ENCODE measurements at regions not wholly inside any gene's neighbourhood (a gene's known extent, or its start where the extent isn't known, plus 50 kb on each side); places are given as distances from the start of the nearest gene placed in this dataset.

GRCh38 chr13:24629320-24629719, 50.9 kb upstream of the ATP12A start:
- Mint-ChIP-seq H3K4me3 (no peak overlapping the region), H3K36me3 (ENCODE audit: low read depth) (no peaks in the 10 kb centered on the region), H3K9me3 (ENCODE audit: low read depth) (no peaks in the 10 kb centered on the region), H3K27ac (no peak overlapping the region), H3K4me1 (peaks cover 31% of the 10 kb centered on the region), H3K27me3 (no peaks in the 10 kb centered on the region)
- ATAC-seq: no peak
- ChIA-PET CTCF (interaction anchor here (1.1 to 1.5 kb wide), 2 partner anchors 37 to 60 kb away, joined by 4 to 5 read pairs; no protein-coding TSS in a partner anchor), POLR2A (interaction anchor here (0.6 kb wide), 1 partner anchor 213 kb away, joined by 3 read pairs; no protein-coding TSS in a partner anchor)
- DNase-seq: no peak
- intact Hi-C loops (cut with DNase I, micrococcal nuclease): no loop called here

GRCh38 chr13:24630121-24630520, 50.1 kb upstream of the ATP12A start:
- no peak overlapping the region for H3K4me3 Mint-ChIP-seq
- ATAC-seq: no peak
- intact Hi-C loops (cut with DNase I, micrococcal nuclease): no loop called here
- no peaks in the 10 kb centered on the region for H3K9me3 Mint-ChIP-seq (ENCODE audit: low read depth)
- no peak overlapping the region for H3K27ac Mint-ChIP-seq
- H3K36me3 Mint-ChIP-seq (ENCODE audit: low read depth): no peaks in the 10 kb centered on the region
- ChIA-PET POLR2A (interaction anchor here (1.0 kb wide), 1 partner anchor 12 kb away, joined by 4 read pairs; no protein-coding TSS in a partner anchor), CTCF (interaction anchor here (0.8 to 1.5 kb wide), 3 partner anchors 36 to 204 kb away, joined by 3 to 5 read pairs (median 4); no protein-coding TSS in a partner anchor)
- no peak for DNase-seq
- H3K27me3 Mint-ChIP-seq: no peaks in the 10 kb centered on the region
- H3K4me1 Mint-ChIP-seq: peaks cover 23% of the 10 kb centered on the region
